HG03097 (cell line): ENCODE measurements at regions not wholly inside any gene's neighbourhood (a gene's known extent, or its start where the extent isn't known, plus 50 kb on each side); places are given as distances from the start of the nearest gene placed in this dataset.

ENCODE experiments used
- ATAC-seq: cut with Tn5 transposase; IDR thresholded peaks from one replicate; pipeline ENCODE4 v1.9.1; 2021; ENCODE audit not compliant: unreplicated experiment, low FRiP score

- no peak for ATAC-seq
Measured at GRCh38 chr21:16519036-16519435, 789.3 kb downstream of the USP25 start.

GRCh38 chr21:16519644-16520043, 789.9 kb downstream of the USP25 start:
- ATAC-seq: no peak

- no peak for ATAC-seq
Measured at GRCh38 chr21:16522548-16522947, 792.8 kb downstream of the USP25 start.

- ATAC-seq: no peak
Measured at GRCh38 chr21:16530656-16531055, 800.9 kb downstream of the USP25 start.

- no peak for ATAC-seq
Measured at GRCh38 chr21:16532840-16533239, 803.1 kb downstream of the USP25 start.

- no peak for ATAC-seq
Measured at GRCh38 chr21:16533692-16534407, 804.1 kb downstream of the USP25 start.

GRCh38 chr21:16534408-16535101, 804.8 kb downstream of the USP25 start:
- ATAC-seq: no peak

- ATAC-seq: no peak
Measured at GRCh38 chr21:16535102-16535422, 805.3 kb downstream of the USP25 start.

GRCh38 chr21:16535626-16536025, 805.8 kb downstream of the USP25 start:
- no peak for ATAC-seq

- ATAC-seq: no peak
Measured at GRCh38 chr21:16536140-16536539, 806.4 kb downstream of the USP25 start.

GRCh38 chr21:16536643-16537434, 807.1 kb downstream of the USP25 start:
- no peak for ATAC-seq

GRCh38 chr21:16537501-16537900, 807.7 kb downstream of the USP25 start:
- no peak for ATAC-seq

- no peak for ATAC-seq
Measured at GRCh38 chr21:16538405-16538804, 808.6 kb downstream of the USP25 start.

- no peak for ATAC-seq
Measured at GRCh38 chr21:16538936-16539440, 809.2 kb downstream of the USP25 start.

GRCh38 chr21:16540966-16541727, 811.4 kb downstream of the USP25 start:
- no peak for ATAC-seq

- no peak for ATAC-seq
Measured at GRCh38 chr21:16550118-16550517, 820.3 kb downstream of the USP25 start.

GRCh38 chr21:16550917-16551741, 821.3 kb downstream of the USP25 start:
- no peak for ATAC-seq

GRCh38 chr21:16552880-16553279, 823.1 kb downstream of the USP25 start:
- ATAC-seq: no peak

GRCh38 chr21:16554503-16554902, 824.7 kb downstream of the USP25 start:
- no peak for ATAC-seq

GRCh38 chr21:16563116-16563515, 833.3 kb downstream of the USP25 start:
- ATAC-seq: no peak
